ENCODE measurements at regions not wholly inside any gene's neighbourhood (a gene's known extent, or its start where the extent isn't known, plus 50 kb on each side); places are given as distances from the start of the nearest gene placed in this dataset. TPM values are rescaled to one million over a fixed set of nuclear protein-coding genes. Genes with fewer than 3 reads are reported as not detected.

DNA sequence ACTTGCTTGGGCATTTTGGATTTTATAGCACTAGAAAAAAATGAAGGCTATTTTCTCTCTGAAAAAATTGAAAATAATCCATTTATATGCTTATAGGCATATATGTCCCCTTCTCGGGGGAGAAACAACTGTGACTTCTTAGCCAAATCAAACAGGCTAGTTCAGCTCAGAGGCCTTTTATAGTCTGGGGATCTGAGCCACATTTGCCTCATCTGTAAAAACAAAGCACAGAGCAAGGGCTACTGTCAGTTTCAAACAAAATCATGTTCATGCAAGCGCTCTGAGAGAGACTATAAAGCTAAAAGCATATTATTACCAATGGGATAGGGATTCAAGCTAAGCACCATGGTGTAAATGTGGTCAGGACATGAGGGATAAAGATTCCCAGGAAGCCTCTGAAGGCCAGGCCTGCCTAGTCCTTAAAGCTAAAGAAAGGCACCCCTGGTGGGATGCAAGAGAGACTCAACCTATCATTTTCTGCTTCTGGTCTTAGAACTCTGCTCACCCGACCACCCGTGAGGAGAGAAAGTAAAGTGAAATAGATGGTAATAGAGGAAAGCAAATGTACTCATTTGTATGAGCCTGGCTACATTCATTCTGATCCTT is 51.0 kb upstream of the IL12A start:
- Histone ChIP-seq H3K9me3 (ENCODE audit: control insufficient read depth in 4 of 4, insufficient read depth in 3 of 4, low read length in 3 of 4) (peaks cover 0 to 7% (median 4%) of the 10 kb centered on the region in 4 donors), H3K27ac (ENCODE audit: low read depth in 1 of 2, low read length in 1 of 2) (no peak overlapping the region), H3K4me3 (no peak overlapping the region), H3K27me3 (ENCODE audit: control insufficient read depth in 3 of 3, insufficient read depth in 3 of 3, low read length in 2 of 3) (no peaks in the 10 kb centered on the region), H3K4me1 (ENCODE audit: control insufficient read depth in 5 of 5, insufficient read depth in 5 of 5, low read length in 5 of 5) (no peaks in the 10 kb centered on the region), H3K36me3 (ENCODE audit: control insufficient read depth in 4 of 4, insufficient read depth in 4 of 4, low read length in 4 of 4) (no peaks in the 10 kb centered on the region), H3K9ac (ENCODE audit: insufficient read depth in 1 of 2, low read length in 2 of 2) (no peak overlapping the region)
- TF ChIP-seq, protein P1, sequence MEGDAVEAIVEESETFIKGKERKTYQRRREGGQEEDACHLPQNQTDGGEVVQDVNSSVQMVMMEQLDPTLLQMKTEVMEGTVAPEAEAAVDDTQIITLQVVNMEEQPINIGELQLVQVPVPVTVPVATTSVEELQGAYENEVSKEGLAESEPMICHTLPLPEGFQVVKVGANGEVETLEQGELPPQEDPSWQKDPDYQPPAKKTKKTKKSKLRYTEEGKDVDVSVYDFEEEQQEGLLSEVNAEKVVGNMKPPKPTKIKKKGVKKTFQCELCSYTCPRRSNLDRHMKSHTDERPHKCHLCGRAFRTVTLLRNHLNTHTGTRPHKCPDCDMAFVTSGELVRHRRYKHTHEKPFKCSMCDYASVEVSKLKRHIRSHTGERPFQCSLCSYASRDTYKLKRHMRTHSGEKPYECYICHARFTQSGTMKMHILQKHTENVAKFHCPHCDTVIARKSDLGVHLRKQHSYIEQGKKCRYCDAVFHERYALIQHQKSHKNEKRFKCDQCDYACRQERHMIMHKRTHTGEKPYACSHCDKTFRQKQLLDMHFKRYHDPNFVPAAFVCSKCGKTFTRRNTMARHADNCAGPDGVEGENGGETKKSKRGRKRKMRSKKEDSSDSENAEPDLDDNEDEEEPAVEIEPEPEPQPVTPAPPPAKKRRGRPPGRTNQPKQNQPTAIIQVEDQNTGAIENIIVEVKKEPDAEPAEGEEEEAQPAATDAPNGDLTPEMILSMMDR (IDR thresholded peaks at IDR 0.05; ENCODE audit: control extremely low read depth, extremely low read depth): no peak
- WGBS, 2 donors: 93 to 94% methylated on average over 4 of the region's 4 CpGs
- DNase-seq (no peak), ATAC-seq (ENCODE audit: insufficient read depth, low FRiP score) (no peak)

DNA sequence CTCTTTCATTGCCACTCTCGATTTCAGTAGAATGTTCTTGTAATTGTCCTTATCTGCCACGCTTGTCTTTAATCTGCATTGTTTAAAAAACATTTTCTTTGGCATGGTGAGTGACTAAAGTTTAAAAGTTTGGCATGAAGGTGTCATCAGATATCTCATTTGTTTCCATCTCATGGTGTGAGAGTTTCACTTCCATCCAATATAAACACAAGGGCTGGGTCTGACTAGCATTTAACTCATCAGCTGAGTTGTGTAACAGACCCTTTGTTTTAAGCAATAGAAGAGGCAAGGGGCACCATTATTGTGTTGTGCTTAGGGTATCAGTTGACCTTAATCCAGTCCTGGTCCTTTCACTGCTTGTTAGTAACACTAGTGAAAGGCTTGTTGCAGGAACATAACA is 49.9 kb upstream of the IL12A start:
- no peak for DNase-seq
- H3K36me3 ChIP-seq (ENCODE audit: control insufficient read depth in 4 of 4, insufficient read depth in 4 of 4, low read length in 4 of 4): no peaks in the 10 kb centered on the region
- H3K27me3 ChIP-seq (ENCODE audit: control insufficient read depth in 3 of 3, insufficient read depth in 3 of 3, low read length in 2 of 3): no peaks in the 10 kb centered on the region
- 73 to 82% methylated on average over 2 of the region's 2 CpGs for WGBS, 2 donors
- no peak overlapping the region for H3K27ac ChIP-seq (ENCODE audit: low read depth in 1 of 2, low read length in 1 of 2)
- ATAC-seq (ENCODE audit: insufficient read depth, low FRiP score): no peak
- no peak overlapping the region for H3K9ac ChIP-seq (ENCODE audit: insufficient read depth in 1 of 2, low read length in 2 of 2)
- no peak overlapping the region for H3K4me3 ChIP-seq
- TF ChIP-seq, protein P1 (IDR thresholded peaks at IDR 0.05; ENCODE audit: control extremely low read depth, extremely low read depth): no peak
- no peaks in the 10 kb centered on the region for H3K4me1 ChIP-seq (ENCODE audit: control insufficient read depth in 5 of 5, insufficient read depth in 5 of 5, low read length in 5 of 5)
- peaks cover 0 to 7% (median 3%) of the 10 kb centered on the region in 4 donors for H3K9me3 ChIP-seq (ENCODE audit: control insufficient read depth in 4 of 4, insufficient read depth in 3 of 4, low read length in 3 of 4)

Small RNA genes in the stretch of these regions (small RNA-seq; reads per million reads assigned to genes)
- gene MIR3919 (ENCODE audit: low replicate concordance) (not detected), gene RNU2-31P (ENCODE audit: low replicate concordance) (not detected)
